ENCODE measurements at regions not wholly inside any gene's neighbourhood (a gene's known extent, or its start where the extent isn't known, plus 50 kb on each side); places are given as distances from the start of the nearest gene placed in this dataset.

DNA sequence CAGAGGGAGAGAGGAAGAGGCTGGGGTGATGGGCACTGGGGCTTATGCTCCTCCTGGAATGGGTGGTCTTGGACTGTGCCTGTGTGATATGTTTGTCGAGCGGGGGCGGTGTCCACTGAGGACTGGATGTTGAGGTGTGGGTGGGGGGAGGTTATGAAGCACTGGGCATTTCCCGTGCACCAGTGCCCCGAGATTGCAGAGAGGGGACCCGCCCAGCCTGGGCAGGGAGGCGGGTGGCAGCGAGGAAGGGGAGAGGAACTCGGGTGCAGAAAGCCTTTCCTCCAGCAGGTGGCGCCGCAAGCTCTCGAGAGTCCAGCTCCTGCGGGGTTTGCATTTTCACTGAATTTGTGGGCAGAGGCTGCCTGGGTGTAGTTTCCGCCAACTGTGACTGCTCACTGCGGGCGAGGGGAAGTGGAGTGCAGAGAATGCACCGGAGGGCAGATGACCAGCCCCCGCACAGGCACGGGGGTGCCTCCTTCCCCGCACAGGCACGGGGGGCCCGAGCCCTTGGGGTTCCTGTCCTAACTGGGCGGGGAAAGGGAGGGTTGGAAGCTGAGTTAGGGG is 190.6 kb downstream of the SEC14L1 start (continued):
- 0 out of 2 replicates have a peak, but pooled peaks have one; percentile 43 for TF ChIP-seq KAT8 (CRISPR knock-in tag; IDR thresholded peaks at IDR 0.05)
- TF ChIP-seq MAFF (IDR thresholded peaks at IDR 0.05; ENCODE audit: low read depth, low read length) = peak; percentile 31; the same call in 1 of the 2 replicates
- TF ChIP-seq ZSCAN31 (CRISPR knock-in tag; IDR thresholded peaks at IDR 0.05; ENCODE audit: low read depth) = no peak; the same call in 1 of the 2 replicates
- TF ChIP-seq, protein P1, sequence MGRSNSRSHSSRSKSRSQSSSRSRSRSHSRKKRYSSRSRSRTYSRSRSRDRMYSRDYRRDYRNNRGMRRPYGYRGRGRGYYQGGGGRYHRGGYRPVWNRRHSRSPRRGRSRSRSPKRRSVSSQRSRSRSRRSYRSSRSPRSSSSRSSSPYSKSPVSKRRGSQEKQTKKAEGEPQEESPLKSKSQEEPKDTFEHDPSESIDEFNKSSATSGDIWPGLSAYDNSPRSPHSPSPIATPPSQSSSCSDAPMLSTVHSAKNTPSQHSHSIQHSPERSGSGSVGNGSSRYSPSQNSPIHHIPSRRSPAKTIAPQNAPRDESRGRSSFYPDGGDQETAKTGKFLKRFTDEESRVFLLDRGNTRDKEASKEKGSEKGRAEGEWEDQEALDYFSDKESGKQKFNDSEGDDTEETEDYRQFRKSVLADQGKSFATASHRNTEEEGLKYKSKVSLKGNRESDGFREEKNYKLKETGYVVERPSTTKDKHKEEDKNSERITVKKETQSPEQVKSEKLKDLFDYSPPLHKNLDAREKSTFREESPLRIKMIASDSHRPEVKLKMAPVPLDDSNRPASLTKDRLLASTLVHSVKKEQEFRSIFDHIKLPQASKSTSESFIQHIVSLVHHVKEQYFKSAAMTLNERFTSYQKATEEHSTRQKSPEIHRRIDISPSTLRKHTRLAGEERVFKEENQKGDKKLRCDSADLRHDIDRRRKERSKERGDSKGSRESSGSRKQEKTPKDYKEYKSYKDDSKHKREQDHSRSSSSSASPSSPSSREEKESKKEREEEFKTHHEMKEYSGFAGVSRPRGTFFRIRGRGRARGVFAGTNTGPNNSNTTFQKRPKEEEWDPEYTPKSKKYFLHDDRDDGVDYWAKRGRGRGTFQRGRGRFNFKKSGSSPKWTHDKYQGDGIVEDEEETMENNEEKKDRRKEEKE (IDR thresholded peaks at IDR 0.05) = no peak
- TF ChIP-seq, protein P2, sequence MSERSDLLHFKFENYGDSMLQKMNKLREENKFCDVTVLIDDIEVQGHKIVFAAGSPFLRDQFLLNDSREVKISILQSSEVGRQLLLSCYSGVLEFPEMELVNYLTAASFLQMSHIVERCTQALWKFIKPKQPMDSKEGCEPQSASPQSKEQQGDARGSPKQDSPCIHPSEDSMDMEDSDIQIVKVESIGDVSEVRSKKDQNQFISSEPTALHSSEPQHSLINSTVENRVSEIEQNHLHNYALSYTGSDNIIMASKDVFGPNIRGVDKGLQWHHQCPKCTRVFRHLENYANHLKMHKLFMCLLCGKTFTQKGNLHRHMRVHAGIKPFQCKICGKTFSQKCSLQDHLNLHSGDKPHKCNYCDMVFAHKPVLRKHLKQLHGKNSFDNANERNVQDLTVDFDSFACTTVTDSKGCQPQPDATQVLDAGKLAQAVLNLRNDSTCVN (CRISPR knock-in tag; IDR thresholded peaks at IDR 0.05; ENCODE audit: borderline replicate concordance) = peak; percentile 39; the same call in 1 of the 2 replicates
- TF ChIP-seq, protein P3, sequence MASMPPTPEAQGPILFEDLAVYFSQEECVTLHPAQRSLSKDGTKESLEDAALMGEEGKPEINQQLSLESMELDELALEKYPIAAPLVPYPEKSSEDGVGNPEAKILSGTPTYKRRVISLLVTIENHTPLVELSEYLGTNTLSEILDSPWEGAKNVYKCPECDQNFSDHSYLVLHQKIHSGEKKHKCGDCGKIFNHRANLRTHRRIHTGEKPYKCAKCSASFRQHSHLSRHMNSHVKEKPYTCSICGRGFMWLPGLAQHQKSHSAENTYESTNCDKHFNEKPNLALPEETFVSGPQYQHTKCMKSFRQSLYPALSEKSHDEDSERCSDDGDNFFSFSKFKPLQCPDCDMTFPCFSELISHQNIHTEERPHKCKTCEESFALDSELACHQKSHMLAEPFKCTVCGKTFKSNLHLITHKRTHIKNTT (CRISPR knock-in tag; IDR thresholded peaks at IDR 0.05) = no peak
- TF ChIP-seq KAT7 (CRISPR knock-in tag; IDR thresholded peaks at IDR 0.05; ENCODE audit: borderline replicate concordance) = 0 out of 2 replicates have a peak, but pooled peaks have one; percentile 50
- TF ChIP-seq ZMAT3 (CRISPR knock-in tag; conservative IDR thresholded peaks at IDR 0.05) = no peak
- 0 out of 2 replicates have a peak, but pooled peaks have one; percentile 35 for TF ChIP-seq PPARG (CRISPR knock-in tag; conservative IDR thresholded peaks at IDR 0.05)
- no peak for TF ChIP-seq ZNF775 (CRISPR knock-in tag; IDR thresholded peaks at IDR 0.05; ENCODE audit: borderline replicate concordance)
- TF ChIP-seq, protein P4, sequence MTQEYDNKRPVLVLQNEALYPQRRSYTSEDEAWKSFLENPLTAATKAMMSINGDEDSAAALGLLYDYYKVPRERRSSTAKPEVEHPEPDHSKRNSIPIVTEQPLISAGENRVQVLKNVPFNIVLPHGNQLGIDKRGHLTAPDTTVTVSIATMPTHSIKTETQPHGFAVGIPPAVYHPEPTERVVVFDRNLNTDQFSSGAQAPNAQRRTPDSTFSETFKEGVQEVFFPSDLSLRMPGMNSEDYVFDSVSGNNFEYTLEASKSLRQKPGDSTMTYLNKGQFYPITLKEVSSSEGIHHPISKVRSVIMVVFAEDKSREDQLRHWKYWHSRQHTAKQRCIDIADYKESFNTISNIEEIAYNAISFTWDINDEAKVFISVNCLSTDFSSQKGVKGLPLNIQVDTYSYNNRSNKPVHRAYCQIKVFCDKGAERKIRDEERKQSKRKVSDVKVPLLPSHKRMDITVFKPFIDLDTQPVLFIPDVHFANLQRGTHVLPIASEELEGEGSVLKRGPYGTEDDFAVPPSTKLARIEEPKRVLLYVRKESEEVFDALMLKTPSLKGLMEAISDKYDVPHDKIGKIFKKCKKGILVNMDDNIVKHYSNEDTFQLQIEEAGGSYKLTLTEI (CRISPR knock-in tag; conservative IDR thresholded peaks at IDR 0.05) = no peak
- peak; percentile 49; the same call in 1 of the 2 replicates for TF ChIP-seq NCOA2 (CRISPR knock-in tag; IDR thresholded peaks at IDR 0.05)
- TF ChIP-seq ZEB1 (IDR thresholded peaks at IDR 0.05; ENCODE audit: insufficient replicate concordance, low read depth) = no peak
- TF ChIP-seq ZNF451 (CRISPR knock-in tag; IDR thresholded peaks at IDR 0.05) = peak; percentile 66; the same call in 1 of the 2 replicates
- TF ChIP-seq, protein P5, sequence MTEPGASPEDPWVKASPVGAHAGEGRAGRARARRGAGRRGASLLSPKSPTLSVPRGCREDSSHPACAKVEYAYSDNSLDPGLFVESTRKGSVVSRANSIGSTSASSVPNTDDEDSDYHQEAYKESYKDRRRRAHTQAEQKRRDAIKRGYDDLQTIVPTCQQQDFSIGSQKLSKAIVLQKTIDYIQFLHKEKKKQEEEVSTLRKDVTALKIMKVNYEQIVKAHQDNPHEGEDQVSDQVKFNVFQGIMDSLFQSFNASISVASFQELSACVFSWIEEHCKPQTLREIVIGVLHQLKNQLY (CRISPR knock-in tag; IDR thresholded peaks at IDR 0.05) = no peak
- TF ChIP-seq, protein P6, sequence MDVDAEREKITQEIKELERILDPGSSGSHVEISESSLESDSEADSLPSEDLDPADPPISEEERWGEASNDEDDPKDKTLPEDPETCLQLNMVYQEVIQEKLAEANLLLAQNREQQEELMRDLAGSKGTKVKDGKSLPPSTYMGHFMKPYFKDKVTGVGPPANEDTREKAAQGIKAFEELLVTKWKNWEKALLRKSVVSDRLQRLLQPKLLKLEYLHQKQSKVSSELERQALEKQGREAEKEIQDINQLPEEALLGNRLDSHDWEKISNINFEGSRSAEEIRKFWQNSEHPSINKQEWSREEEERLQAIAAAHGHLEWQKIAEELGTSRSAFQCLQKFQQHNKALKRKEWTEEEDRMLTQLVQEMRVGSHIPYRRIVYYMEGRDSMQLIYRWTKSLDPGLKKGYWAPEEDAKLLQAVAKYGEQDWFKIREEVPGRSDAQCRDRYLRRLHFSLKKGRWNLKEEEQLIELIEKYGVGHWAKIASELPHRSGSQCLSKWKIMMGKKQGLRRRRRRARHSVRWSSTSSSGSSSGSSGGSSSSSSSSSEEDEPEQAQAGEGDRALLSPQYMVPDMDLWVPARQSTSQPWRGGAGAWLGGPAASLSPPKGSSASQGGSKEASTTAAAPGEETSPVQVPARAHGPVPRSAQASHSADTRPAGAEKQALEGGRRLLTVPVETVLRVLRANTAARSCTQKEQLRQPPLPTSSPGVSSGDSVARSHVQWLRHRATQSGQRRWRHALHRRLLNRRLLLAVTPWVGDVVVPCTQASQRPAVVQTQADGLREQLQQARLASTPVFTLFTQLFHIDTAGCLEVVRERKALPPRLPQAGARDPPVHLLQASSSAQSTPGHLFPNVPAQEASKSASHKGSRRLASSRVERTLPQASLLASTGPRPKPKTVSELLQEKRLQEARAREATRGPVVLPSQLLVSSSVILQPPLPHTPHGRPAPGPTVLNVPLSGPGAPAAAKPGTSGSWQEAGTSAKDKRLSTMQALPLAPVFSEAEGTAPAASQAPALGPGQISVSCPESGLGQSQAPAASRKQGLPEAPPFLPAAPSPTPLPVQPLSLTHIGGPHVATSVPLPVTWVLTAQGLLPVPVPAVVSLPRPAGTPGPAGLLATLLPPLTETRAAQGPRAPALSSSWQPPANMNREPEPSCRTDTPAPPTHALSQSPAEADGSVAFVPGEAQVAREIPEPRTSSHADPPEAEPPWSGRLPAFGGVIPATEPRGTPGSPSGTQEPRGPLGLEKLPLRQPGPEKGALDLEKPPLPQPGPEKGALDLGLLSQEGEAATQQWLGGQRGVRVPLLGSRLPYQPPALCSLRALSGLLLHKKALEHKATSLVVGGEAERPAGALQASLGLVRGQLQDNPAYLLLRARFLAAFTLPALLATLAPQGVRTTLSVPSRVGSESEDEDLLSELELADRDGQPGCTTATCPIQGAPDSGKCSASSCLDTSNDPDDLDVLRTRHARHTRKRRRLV (CRISPR knock-in tag; IDR thresholded peaks at IDR 0.05) = no peak

All from HepG2 (cell line).